Cardiac fibroblast (primary cell): ENCODE measurements at regions not wholly inside any gene's neighbourhood (a gene's known extent, or its start where the extent isn't known, plus 50 kb on each side); places are given as distances from the start of the nearest gene placed in this dataset.

Experiments
- DNase-seq, 2 donors: peaks; one replicate each; pipeline versions ENCODE4 v3.0.0 to v3.0.0-alpha.2; 2010; ENCODE audit warnings: low read depth in 2 of 2
- H3K4me3 ChIP-seq, 2 donors: replicated peaks in 1 of 2; 1 replicate in 1 of 2; 2 replicates in 1 of 2; pipeline ENCODE4 v1.5.1; 2011; ENCODE audit warnings: low read depth in 2 of 2, low read length in 2 of 2, mild to moderate bottlenecking in 2 of 2, moderate library complexity in 1 of 2
- TF ChIP-seq, protein P1 (sequence below): IDR thresholded peaks from one replicate; pipeline ENCODE4 v1.5.1; 2011; ENCODE audit warnings: low read depth, mild to moderate bottlenecking, low read length, inconsistent platforms

DNA sequence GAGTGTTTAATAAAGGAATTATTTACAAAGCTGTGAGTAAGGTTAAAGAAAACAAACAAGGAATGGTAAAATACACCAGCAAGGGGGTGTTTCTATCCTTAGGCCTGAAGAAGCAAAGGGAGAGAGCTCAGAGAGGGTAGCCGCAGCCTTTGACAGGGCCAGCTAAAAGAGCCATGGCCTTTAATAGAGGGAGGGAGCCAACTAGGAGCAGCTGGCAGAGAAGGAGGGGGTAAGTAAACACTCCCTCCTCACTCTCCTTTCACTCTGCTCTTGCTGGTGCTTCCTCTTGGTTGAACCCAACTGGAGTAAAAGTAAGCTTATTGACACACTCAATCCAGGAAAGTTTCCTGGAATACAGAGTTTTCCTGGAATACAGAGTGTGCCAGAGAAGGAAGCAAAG lies 87.5 kb downstream of the CH25H start:
- H3K4me3 ChIP-seq = no peak overlapping the region
- TF ChIP-seq, protein P1, sequence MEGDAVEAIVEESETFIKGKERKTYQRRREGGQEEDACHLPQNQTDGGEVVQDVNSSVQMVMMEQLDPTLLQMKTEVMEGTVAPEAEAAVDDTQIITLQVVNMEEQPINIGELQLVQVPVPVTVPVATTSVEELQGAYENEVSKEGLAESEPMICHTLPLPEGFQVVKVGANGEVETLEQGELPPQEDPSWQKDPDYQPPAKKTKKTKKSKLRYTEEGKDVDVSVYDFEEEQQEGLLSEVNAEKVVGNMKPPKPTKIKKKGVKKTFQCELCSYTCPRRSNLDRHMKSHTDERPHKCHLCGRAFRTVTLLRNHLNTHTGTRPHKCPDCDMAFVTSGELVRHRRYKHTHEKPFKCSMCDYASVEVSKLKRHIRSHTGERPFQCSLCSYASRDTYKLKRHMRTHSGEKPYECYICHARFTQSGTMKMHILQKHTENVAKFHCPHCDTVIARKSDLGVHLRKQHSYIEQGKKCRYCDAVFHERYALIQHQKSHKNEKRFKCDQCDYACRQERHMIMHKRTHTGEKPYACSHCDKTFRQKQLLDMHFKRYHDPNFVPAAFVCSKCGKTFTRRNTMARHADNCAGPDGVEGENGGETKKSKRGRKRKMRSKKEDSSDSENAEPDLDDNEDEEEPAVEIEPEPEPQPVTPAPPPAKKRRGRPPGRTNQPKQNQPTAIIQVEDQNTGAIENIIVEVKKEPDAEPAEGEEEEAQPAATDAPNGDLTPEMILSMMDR = no peak
- no peak for DNase-seq

DNA sequence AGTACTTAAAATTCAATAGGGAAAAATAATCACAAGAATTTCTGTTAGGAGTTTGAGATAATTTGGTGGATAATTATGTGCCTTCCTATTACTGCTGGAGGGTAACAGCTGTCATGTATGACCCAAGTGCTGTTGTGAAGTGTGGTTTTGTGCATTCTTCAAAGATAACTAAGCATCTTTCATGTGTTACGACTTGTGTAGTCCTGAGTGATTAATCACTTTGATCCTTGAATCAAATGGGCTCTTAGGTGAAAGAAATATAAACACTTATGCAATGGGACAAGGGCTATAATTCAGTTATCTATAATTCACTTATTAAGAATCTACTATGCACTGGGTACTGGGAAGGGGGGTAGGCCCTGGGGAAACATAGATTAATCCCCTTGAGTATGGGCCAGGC lies 89.0 kb downstream of the CH25H start:
- TF ChIP-seq, protein P1 = no peak
- no peak overlapping the region for H3K4me3 ChIP-seq
- DNase-seq = peak; percentile 22 to 73

DNA sequence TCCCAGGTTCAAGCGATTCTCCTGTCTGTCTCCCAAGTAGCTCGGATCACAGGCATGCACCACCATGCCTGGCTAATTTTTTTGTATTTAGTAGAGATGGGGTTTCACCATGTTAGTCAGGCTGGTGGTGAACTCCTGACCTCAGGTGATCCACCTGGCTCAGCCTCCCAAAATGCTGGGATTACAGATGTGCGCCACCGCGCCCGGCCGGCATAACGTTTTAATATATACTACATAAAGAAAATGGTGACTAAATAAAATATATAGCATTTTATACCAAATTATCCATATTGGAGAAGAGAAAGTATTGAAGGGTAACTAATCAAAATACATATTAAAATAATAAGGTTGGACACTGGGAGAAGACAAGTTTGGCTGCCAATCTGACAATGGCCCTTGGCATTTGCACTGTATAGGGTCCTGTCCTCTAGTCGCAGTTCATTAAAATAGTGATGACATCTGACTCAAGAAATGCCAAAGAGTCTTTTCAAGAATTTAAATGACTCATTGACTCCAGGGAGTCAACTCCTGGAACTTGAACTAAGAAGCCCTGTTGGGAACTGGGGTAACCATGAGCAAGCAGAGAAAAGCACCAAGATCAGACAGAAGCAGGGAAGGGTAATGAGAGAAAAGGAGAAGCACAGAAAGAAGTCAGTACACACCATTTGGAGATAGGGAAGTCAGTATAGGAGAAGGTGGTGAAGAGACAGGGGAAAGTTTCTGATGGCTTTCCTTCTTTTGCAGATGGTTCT lies 91.1 kb downstream of the CH25H start:
- TF ChIP-seq, protein P1 = no peak
- peak; percentile 69 to 93 for DNase-seq
- no peak overlapping the region for H3K4me3 ChIP-seq

DNA sequence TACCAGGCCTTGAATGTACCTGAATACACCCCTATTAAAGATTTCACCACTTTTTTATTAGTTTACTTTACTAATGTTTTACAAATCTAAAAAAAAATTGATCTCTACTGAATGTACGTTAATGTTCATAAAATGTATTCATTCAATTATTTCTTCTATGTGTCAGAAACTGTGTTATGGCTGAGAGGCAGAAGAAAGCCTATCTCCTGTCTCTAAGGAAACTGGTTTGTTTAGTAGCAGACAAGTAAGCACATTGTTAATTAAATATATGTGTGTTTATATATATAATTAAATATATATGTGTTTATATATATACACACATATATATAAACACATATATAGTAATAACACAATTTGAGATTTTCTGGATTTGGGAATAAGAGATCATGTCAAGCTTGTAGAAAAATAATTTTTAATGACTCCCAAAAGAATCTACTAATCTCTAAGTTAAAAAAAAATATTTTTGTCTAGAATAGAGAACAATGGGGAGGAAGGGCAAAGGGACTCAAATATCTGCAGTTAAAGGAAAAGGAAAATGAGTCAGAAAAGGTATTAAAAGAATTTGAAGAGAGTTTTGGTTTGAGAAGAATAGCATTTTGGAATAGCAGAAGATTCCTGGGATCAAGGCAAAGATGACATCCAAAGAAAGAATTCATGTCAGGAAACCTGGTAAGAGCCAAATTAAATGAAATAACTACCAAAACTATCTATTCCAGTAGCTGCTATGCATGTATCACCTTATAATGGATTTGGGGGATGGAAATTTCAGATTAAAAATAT lies 92.1 kb downstream of the CH25H start:
- DNase-seq = peak; percentile 41 to 60
- no peak overlapping the region for H3K4me3 ChIP-seq
- TF ChIP-seq, protein P1 = no peak

DNA sequence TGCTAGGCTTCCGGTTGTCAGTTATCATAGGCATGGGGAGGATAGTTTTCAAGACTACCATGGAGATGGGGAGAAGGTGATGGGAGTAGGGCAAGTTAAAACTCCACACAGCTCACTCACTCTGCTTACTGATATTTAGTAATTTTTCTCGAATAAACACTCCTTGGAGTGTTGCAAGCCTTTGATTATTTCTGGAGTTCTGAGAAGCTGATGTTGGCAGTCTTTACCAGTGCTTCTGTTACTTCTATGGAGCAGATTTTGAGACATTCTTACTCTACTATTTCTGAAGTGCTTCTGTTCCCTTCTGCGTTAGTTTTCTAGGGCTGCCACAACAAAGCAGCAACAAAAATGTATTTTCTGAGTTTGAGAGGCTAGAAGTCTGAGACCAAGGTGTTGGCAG lies 104.4 kb downstream of the CH25H start:
- TF ChIP-seq, protein P1 = no peak
- no peak for DNase-seq
- H3K4me3 ChIP-seq = no peak overlapping the region

DNA sequence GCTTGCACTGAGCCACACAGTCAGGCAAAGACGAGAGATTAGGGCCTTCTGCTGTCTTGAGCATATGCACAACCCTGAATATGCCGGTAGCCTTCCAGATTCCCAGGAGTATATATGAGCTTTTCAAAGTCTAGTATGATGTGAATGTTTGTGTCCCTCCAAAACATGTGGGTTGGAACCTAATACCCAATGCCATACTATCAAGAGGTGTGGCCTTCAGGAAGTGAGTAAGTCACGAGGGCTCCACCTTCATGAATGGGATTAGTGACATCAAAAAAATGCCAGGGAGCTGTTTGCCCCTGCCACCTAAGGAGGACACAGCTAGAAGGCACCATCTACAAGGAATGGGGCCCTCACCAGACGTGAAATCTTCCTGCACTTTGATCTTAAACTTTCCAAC lies 105.2 kb downstream of the CH25H start:
- DNase-seq = no peak
- H3K4me3 ChIP-seq = no peak overlapping the region
- TF ChIP-seq, protein P1 = no peak
